GM19023 (cell line): ENCODE measurements at regions not wholly inside any gene's neighbourhood (a gene's known extent, or its start where the extent isn't known, plus 50 kb on each side); places are given as distances from the start of the nearest gene placed in this dataset.

Experiments
- ATAC-seq: cut with Tn5 transposase; IDR thresholded peaks from one replicate; pipeline ENCODE4 v1.9.1; 2021; ENCODE audit warnings: mild to moderate bottlenecking, moderate library complexity; ENCODE audit not compliant: unreplicated experiment

DNA sequence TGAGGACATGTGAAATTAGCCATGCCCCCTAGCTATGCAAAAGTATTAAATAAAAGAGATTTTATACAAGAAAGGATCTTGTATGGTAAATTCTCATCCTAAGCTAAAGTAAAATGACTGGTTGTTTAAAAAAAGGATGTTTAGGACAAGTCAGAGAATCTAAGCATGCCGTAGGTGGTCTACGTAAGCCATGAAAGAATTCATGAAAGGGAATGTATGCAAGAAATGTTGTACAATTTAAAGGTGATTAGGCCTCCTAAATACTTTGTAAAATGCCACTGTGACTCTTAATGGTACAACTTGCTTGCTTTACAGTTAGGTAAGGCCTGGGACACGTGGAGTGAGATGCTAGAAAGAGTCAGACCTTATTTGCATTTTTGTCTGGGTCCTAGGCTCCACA, 209.0 kb downstream of the EFHB start:
- ATAC-seq: no peak

DNA sequence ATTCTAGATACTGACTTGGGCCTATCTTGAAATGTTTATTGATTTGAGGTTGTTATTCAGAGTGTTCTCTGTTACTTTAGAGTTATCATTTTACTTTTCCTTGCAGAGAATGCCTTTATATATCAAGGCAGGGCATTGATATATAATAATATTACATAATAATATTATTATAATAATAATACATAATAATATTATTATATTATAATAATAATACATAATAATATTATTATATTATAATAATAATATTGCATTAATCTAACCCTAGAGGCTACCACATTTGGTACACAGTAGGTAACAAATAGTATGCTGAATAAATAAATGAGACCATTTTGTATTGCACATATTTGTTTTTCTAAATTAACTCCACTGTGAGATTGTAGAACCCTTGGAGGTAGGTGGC, 216.3 kb downstream of the EFHB start:
- no peak for ATAC-seq

DNA sequence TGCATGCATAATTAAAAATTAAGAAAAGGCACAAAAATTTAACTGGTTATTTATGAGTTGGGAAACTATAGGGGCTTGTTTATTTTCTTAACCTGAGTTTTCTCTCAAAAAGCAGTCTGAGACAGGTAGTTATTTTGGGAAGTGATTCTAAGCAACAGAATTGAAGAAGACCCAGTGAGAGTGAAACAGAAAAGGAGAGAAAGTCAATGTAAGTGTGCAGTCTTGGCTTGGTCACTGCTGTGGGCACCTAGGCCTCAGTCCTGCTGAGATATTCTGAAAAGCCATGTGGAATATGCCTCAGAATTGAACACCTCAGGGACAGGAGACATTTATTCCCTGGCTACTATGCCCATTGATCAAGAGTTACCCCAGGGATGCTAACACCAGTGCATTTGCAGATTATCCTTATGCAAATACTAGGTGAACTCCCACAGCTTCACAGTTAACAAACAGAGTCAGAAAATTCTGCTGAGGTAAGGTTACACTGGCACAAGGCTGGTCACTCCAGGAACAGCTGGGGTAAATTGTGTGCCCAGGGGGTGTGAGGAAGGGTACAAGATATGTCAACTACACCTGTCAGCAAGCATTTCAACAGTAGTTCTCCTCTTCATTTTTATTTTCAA, 222.7 kb downstream of the EFHB start:
- ATAC-seq: peak; percentile 54

DNA sequence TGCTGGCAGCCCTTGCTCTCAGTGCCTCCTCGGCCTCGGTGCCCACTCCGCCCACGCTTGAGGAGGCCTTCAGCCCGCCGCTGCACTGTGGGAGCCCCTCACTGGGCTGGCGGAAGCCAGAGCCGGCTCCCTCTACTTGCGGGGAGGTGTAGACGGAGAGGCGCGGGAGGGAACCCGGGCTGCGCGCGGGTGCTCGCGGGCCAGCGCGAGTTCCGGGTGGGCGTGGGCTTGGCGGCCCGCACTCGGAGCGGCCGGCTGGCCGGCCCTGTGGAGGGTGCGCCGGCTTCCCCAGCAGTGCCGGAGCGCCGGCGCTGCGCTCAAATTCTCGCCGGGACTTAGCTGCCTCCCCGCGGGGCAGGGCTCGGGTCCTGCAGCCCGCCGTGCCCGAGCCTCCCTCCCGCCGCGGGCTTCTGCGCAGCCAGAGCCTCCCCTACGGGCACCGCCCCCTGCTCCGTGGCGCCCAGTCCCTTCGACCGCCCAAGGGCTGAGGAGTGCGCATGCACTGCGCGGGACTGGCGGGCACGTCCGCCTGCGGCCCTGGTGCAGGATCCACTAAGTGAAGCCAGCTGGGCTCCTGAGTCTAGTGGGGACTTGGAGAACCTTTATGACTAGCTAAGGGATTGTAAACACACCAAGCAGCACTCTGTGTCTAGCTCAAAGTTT, 231.5 kb downstream of the EFHB start:
- ATAC-seq: peak; percentile 57

GRCh38 chr3:19688767-19689166, 245.2 kb downstream of the EFHB start:
- no peak for ATAC-seq

DNA sequence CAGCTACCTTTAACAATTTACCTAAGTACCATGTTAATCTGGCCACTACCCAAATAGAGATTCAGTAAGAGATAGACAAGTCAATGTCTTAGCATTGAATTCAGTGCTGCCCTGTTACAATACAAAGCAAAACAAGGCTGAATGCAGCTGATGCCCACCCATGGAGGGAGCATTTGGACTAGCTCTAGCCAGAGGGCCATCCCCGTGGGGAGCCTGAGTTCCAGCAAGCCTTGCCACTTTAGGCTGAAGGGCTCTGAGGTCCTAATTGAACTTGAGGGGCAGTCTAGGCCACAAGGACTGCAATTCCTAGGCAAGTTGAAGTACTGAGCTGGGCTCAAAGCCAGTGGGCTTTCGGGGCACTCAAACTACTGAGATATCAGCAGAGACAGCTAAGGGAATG, 265.9 kb downstream of the EFHB start:
- ATAC-seq: no peak

DNA sequence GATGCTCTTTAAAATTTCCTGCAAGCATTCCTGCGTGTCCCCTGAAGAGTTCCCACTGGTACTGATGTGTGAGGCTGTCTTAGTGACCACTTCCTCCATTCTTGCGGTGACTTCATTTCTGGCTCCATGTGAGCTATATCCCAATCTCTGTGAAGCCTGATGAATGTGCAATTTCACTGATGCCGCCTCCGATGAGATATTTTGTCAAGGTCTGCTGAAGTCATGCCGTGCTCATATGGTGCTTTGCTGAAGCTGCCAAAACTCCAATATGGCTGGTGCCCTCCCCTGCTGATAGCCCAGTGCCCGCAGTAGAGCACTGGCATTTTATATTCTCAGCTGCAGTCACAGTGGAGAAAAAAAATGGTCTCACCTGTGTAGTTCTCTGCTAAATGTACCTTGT, 271.5 kb downstream of the EFHB start:
- no peak for ATAC-seq

DNA sequence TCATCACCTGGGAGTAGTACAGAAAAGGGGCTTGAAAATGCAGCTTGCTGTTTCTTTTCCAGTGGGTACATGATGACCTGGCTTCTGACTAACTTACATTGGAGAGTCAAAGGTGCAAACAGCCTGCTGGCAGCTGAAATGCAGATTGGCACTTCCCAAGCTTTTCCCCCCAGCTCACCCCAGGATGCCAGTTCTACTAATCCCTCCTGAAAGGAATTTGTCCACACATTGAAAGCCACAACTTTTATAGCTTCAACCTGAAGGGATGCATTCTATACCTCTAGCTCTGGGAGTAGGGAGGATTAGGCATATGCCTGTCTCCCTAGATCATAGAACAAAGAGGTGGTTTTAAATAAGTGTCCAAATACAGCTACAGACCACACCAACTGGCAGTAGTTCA, 281.7 kb downstream of the EFHB start:
- no peak for ATAC-seq

DNA sequence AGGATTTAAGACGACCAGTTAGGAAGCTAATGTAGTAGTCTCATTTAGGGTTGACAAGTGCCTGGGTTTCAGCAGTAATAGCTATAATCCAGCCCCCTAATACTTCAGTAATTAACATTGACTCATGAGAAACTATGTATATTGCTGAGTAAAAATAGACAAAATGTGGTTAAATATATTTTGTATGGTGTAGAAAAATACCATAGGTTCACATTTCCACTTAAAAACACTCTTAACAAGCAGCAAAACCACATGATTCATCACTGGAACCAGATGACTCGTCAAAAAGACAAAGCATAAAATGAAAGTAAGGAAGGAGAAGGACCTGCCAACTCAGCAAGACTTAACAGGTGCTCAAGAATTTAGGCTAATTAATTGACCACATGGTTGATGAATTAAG, 288.9 kb downstream of the EFHB start:
- ATAC-seq: peak; percentile 55

DNA sequence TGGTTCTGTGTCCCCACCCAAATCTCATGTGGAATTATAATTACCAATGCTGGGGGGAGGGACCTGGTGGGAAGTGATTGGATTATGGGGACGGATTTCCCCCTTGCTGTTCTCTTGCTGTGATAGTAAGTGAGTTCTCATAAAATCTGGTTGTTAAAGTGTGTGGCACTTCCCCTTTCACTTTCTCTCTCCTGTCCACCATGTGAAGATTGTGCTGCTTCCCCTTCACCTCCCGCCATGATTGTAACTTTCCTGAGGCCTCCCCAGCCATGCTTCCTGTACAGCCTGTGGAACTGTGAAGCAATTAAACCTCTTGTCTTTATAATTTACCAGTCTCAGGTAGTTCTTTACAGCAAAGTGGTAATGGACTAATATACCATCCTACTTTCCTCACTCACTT, 289.6 kb downstream of the EFHB start:
- ATAC-seq: peak; percentile 59

DNA sequence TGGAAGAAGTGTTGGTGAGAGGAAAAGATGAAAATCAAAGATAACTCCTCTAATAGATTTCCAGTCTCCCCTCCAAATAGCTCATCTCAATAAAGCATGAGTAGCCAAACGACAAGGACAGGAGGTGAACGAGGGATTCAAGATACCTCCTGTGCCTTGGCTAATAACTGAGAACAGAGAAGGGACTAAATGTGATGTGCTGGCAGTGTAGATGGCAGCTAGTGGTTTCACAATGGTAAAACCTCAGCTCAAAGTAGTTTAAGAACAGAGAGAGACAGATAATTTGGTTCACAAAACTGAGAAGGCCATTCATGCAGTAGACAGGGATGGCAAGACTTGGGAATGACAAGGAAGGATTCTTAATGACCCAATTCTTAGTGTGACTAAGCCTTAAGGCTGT, 292.6 kb downstream of the EFHB start:
- no peak for ATAC-seq

- ATAC-seq: no peak
Observed at GRCh38 chr3:19632099-19633074, 301.6 kb downstream of the EFHB start.

- ATAC-seq: peak; percentile 82
Observed at GRCh38 chr3:19598870-19599269, 335.1 kb downstream of the EFHB start.

GRCh38 chr3:19596408-19596807, 337.6 kb downstream of the EFHB start:
- ATAC-seq: peak; percentile 48

DNA sequence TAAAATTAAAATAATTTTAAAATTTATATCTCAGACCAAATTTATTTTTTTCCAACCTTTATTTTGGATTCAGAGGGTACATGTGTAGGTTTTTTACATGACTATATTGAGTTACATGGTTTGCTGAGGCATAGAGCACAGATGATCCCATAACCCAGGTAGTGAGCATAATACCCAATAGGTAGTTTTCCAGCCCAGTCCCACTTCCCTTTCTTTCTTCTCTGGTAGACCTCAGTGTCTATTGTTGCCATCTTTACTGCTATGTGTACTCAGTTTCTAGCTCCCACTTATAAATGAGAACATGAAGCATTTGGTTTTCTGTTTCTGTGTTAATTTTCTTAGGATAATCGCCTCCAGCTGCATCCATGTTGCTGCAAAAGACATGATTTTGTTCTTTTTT, 338.1 kb downstream of the EFHB start:
- no peak for ATAC-seq
